H9 (cell line): ENCODE measurements at regions not wholly inside any gene's neighbourhood (a gene's known extent, or its start where the extent isn't known, plus 50 kb on each side); places are given as distances from the start of the nearest gene placed in this dataset.

Experiments used
- DNase-seq: peaks from one replicate; pipeline ENCODE4 v3.0.0-alpha.2; 2017
- H2AFZ ChIP-seq: one replicate; pipeline ENCODE4 v1.6.1; 2013; ENCODE audit warnings: mild to moderate bottlenecking, low read length, control low read depth, moderate library complexity
- H2AK5ac ChIP-seq: 2 replicates; pipeline ENCODE4 v1.6.1; 2013; ENCODE audit warnings: low read length, control low read depth, mixed read lengths; ENCODE audit not compliant: insufficient read length
- H2BK120ac ChIP-seq: one replicate; pipeline ENCODE4 v1.6.1; 2013; ENCODE audit warnings: low read depth, mild to moderate bottlenecking, low read length, control low read depth, inconsistent platforms; ENCODE audit not compliant: poor library complexity, severe bottlenecking
- H2BK12ac ChIP-seq: 2 replicates; pipeline ENCODE4 v1.6.1; 2013; ENCODE audit warnings: low read length, control low read depth, mixed read lengths, low read depth; ENCODE audit not compliant: insufficient read length
- H2BK15ac ChIP-seq: 2 replicates; pipeline ENCODE4 v1.6.1; 2013; ENCODE audit warnings: low read depth, low read length, control low read depth
- H2BK20ac ChIP-seq: one replicate; pipeline ENCODE4 v1.6.1; 2013; ENCODE audit warnings: low read depth, mild to moderate bottlenecking, low read length, control low read depth, inconsistent platforms; ENCODE audit not compliant: poor library complexity, severe bottlenecking
- H2BK5ac ChIP-seq: 2 replicates; pipeline ENCODE4 v1.6.1; 2013; ENCODE audit warnings: low read length, control low read depth, mixed read lengths; ENCODE audit not compliant: insufficient read length
- H3K14ac ChIP-seq: 2 replicates; pipeline ENCODE4 v1.6.1; 2013; ENCODE audit warnings: low read length, control low read depth; ENCODE audit not compliant: insufficient read depth
- H3K18ac ChIP-seq: 2 replicates; pipeline ENCODE4 v1.6.1; 2013; ENCODE audit warnings: low read depth, mild to moderate bottlenecking, mixed read lengths, low read length, control low read depth; ENCODE audit not compliant: insufficient read length
- H3K23ac ChIP-seq: 2 replicates; pipeline ENCODE4 v1.6.1; 2013; ENCODE audit warnings: low read length, control low read depth, mixed read lengths, low read depth; ENCODE audit not compliant: insufficient read length
- H3K23me2 ChIP-seq: 2 replicates; pipeline ENCODE4 v1.6.1; 2013; ENCODE audit warnings: low read depth, mild to moderate bottlenecking, mixed read lengths, low read length, control low read depth; ENCODE audit not compliant: insufficient read length, poor library complexity, severe bottlenecking
- H3K27ac ChIP-seq: 2 replicates; pipeline ENCODE4 v1.5.1; 2013; ENCODE audit warnings: low read length, control low read depth, mixed read lengths, low read depth; ENCODE audit not compliant: insufficient read length
- H3K27me3 ChIP-seq: 2 replicates; pipeline ENCODE4 v1.6.1; 2013; ENCODE audit warnings: low read length, control low read depth, inconsistent platforms; ENCODE audit not compliant: insufficient read depth
- H3K4ac ChIP-seq: 2 replicates; pipeline ENCODE4 v1.6.1; 2013; ENCODE audit warnings: low read depth, mild to moderate bottlenecking, control low read depth, inconsistent platforms, low read length, moderate library complexity
- H3K4me1 ChIP-seq: 2 replicates; pipeline ENCODE4 v1.6.1; 2013; ENCODE audit warnings: low read length, control low read depth, inconsistent platforms; ENCODE audit not compliant: insufficient read depth
- H3K4me2 ChIP-seq: 2 replicates; pipeline ENCODE4 v1.6.1; 2013; ENCODE audit warnings: low read length, control low read depth, mixed read lengths; ENCODE audit not compliant: insufficient read length, insufficient read depth
- H3K56ac ChIP-seq: 2 replicates; pipeline ENCODE4 v1.6.1; 2013; ENCODE audit warnings: low read depth, mild to moderate bottlenecking, mixed read lengths, low read length, control low read depth; ENCODE audit not compliant: insufficient read length
- H3K79me1 ChIP-seq: 2 replicates; pipeline ENCODE4 v1.6.1; 2013; ENCODE audit warnings: low read depth, mild to moderate bottlenecking, moderate library complexity, low read length, control low read depth, inconsistent platforms; ENCODE audit not compliant: insufficient read depth, poor library complexity, severe bottlenecking
- H3K79me2 ChIP-seq: 2 replicates; pipeline ENCODE4 v1.6.1; 2013; ENCODE audit warnings: low read length, control low read depth, inconsistent platforms; ENCODE audit not compliant: insufficient read depth
- H3K9ac ChIP-seq: 2 replicates; pipeline ENCODE4 v1.6.1; 2013; ENCODE audit warnings: low read length, control low read depth, mixed read lengths; ENCODE audit not compliant: insufficient read length; ENCODE audit errors: extremely low read depth
- H3K9me3 ChIP-seq: one replicate; pipeline ENCODE4 v1.6.1; 2013; ENCODE audit warnings: low read depth, low read length, inconsistent platforms; ENCODE audit not compliant: control insufficient read depth
- H3T11ph ChIP-seq: one replicate; pipeline ENCODE4 v1.6.1; 2013; ENCODE audit warnings: mild to moderate bottlenecking, low read length, control low read depth, inconsistent platforms
- H4K20me1 ChIP-seq: one replicate; pipeline ENCODE4 v1.6.1; 2013; ENCODE audit not compliant: control insufficient read depth, insufficient read length, insufficient read depth
- H4K5ac ChIP-seq: 2 replicates; pipeline ENCODE4 v1.6.1; 2013; ENCODE audit warnings: low read depth, mild to moderate bottlenecking, mixed read lengths, low read length, control low read depth; ENCODE audit not compliant: insufficient read length
- H4K8ac ChIP-seq: replicated peaks from 2 replicates; pipeline ENCODE4 v1.6.1; 2013; ENCODE audit warnings: low read length, control low read depth, mixed read lengths, low read depth; ENCODE audit not compliant: insufficient read length
- H4K91ac ChIP-seq: 2 replicates; pipeline ENCODE4 v1.6.1; 2013; ENCODE audit warnings: low read depth, mild to moderate bottlenecking, moderate library complexity, mixed read lengths, low read length, control low read depth; ENCODE audit not compliant: insufficient read length
- H3K27ac Mint-ChIP-seq, 3 experiments: 2 replicates in 2 of 3; 3 replicates in 1 of 3; pipeline ENCODE4 v1.8.0; 2020 to 2021; ENCODE audit warnings: mixed read lengths in 3 of 3, mild to moderate bottlenecking in 1 of 3, moderate library complexity in 1 of 3
- H3K27me3 Mint-ChIP-seq: 2 replicates; pipeline ENCODE4 v1.8.0; 2021; ENCODE audit warnings: low read depth, mild to moderate bottlenecking, moderate library complexity, mixed read lengths
- H3K36me3 Mint-ChIP-seq, 3 experiments: 2 replicates in 2 of 3; 3 replicates in 1 of 3; pipeline ENCODE4 v1.8.0; 2020 to 2021; ENCODE audit warnings: low read depth in 3 of 3, mixed read lengths in 3 of 3; ENCODE audit not compliant: insufficient read depth in 1 of 3
- H3K4me1 Mint-ChIP-seq, 2 experiments: 2 replicates each; pipeline ENCODE4 v1.8.0; 2020; ENCODE audit warnings: mixed read lengths in 2 of 2
- H3K4me3 Mint-ChIP-seq, 2 experiments: 2 replicates in 1 of 2; 3 replicates in 1 of 2; pipeline ENCODE4 v1.8.0; 2020 to 2021; ENCODE audit warnings: mild to moderate bottlenecking in 2 of 2, mixed read lengths in 2 of 2, moderate library complexity in 1 of 2
- H3K9me3 Mint-ChIP-seq, 2 experiments: 2 replicates in 1 of 2; 3 replicates in 1 of 2; pipeline ENCODE4 v1.8.0; 2020; ENCODE audit warnings: mild to moderate bottlenecking in 2 of 2, mixed read lengths in 2 of 2, moderate library complexity in 1 of 2
- WGBS: extraction: QIAGEN DNeasy Blood & Tissue Kit; methylation state at CpG from one replicate; pipeline ENCODE4 v1.1.7; 2013; ENCODE audit warnings: missing lambda C conversion rate, low lambda C conversion rate, mixed read lengths; ENCODE audit not compliant: insufficient read length; ENCODE audit errors: extremely low coverage; 5-methylcytosine and 5-hydroxymethylcytosine counted together
- TF ChIP-seq, protein P1 (sequence below): fragments of 200-600 bp; sonication (generic); conservative IDR thresholded peaks from 3 replicates; pipeline ENCODE4 v1.8.0; 2021; ENCODE audit warnings: antibody characterized with exemption, mild to moderate bottlenecking

GRCh38 chr9:1959371-1959770 lies 55.8 kb upstream of the SMARCA2 start:
- DNase-seq: no peak
- TF ChIP-seq, protein P1, sequence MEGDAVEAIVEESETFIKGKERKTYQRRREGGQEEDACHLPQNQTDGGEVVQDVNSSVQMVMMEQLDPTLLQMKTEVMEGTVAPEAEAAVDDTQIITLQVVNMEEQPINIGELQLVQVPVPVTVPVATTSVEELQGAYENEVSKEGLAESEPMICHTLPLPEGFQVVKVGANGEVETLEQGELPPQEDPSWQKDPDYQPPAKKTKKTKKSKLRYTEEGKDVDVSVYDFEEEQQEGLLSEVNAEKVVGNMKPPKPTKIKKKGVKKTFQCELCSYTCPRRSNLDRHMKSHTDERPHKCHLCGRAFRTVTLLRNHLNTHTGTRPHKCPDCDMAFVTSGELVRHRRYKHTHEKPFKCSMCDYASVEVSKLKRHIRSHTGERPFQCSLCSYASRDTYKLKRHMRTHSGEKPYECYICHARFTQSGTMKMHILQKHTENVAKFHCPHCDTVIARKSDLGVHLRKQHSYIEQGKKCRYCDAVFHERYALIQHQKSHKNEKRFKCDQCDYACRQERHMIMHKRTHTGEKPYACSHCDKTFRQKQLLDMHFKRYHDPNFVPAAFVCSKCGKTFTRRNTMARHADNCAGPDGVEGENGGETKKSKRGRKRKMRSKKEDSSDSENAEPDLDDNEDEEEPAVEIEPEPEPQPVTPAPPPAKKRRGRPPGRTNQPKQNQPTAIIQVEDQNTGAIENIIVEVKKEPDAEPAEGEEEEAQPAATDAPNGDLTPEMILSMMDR: no peak
- Histone ChIP-seq H2BK12ac (no peak overlapping the region), H3K4me2 (no peak overlapping the region), H3K9me3 (no peaks in the 10 kb centered on the region), H3K27ac (no peak overlapping the region), H3K14ac (no peak overlapping the region), H3K18ac (no peak overlapping the region), H4K91ac (no peak overlapping the region), H2AK5ac (no peak overlapping the region), H3K79me2 (no peaks in the 10 kb centered on the region), H2BK15ac (no peak overlapping the region), H3K4ac (no peak overlapping the region), H3T11ph (no peak overlapping the region), H4K20me1 (no peaks in the 10 kb centered on the region), H3K79me1 (no peaks in the 10 kb centered on the region), H3K23ac (no peak overlapping the region), H2AFZ (no peak overlapping the region), H3K9ac (no peak overlapping the region), H2BK5ac (no peak overlapping the region), H4K5ac (no peak overlapping the region), H2BK20ac (no peak overlapping the region), H3K23me2 (no peaks in the 10 kb centered on the region), H3K27me3 (no peaks in the 10 kb centered on the region), H3K56ac (no peak overlapping the region), H4K8ac (no peak overlapping the region), H3K4me1 (0 out of 2 replicates have a peak, but pooled peaks cover 3% of the 10 kb centered on the region), H2BK120ac (no peak overlapping the region)
- peaks cover 6 to 8% of the 10 kb centered on the region in 2 experiments for H3K4me1 Mint-ChIP-seq
- H3K27ac Mint-ChIP-seq: no peak overlapping the region
- H3K36me3 Mint-ChIP-seq: no peaks in the 10 kb centered on the region
- no CpG with 5 or more reads among the region's 1 CpG for WGBS
- H3K4me3 Mint-ChIP-seq: no peak overlapping the region
- H3K27me3 Mint-ChIP-seq: no peaks in the 10 kb centered on the region
- no peaks in the 10 kb centered on the region for H3K9me3 Mint-ChIP-seq
